GM12864 (cell line): ENCODE measurements at regions not wholly inside any gene's neighbourhood (a gene's known extent, or its start where the extent isn't known, plus 50 kb on each side); places are given as distances from the start of the nearest gene placed in this dataset.

ENCODE experiments used
- DNase-seq: peaks from one replicate; pipeline ENCODE4 v3.0.0-alpha.2; 2011; ENCODE audit warnings: low read depth
- H3K4me3 ChIP-seq: 2 replicates; pipeline ENCODE4 v1.5.1; 2011; ENCODE audit warnings: mild to moderate bottlenecking, low read depth, low read length, control low read depth
- CTCF ChIP-seq: IDR thresholded peaks from 2 replicates; pipeline ENCODE4 v1.5.1; 2011; ENCODE audit warnings: low read depth, mild to moderate bottlenecking, moderate library complexity, low read length, control low read depth, inconsistent platforms; ENCODE audit errors: missing control alignments

- TF ChIP-seq CTCF: no peak
- no peak for DNase-seq
- no peak overlapping the region for H3K4me3 ChIP-seq
Observed at GRCh38 chr9:12980085-12980851, 205.4 kb downstream of the LURAP1L start.

- no peak overlapping the region for H3K4me3 ChIP-seq
- DNase-seq: no peak
- TF ChIP-seq CTCF: no peak
Observed at GRCh38 chr9:12988258-12988657, 213.4 kb downstream of the LURAP1L start.

- DNase-seq: no peak
- H3K4me3 ChIP-seq: no peak overlapping the region
- no peak for TF ChIP-seq CTCF
Observed at GRCh38 chr9:12989669-12990068, 214.8 kb downstream of the LURAP1L start.

- H3K4me3 ChIP-seq: no peak overlapping the region
- no peak for DNase-seq
- no peak for TF ChIP-seq CTCF
Observed at GRCh38 chr9:12993466-12993865, 218.6 kb downstream of the LURAP1L start.

- no peak overlapping the region for H3K4me3 ChIP-seq
- no peak for TF ChIP-seq CTCF
- DNase-seq: no peak
Observed at GRCh38 chr9:12997009-12997408, 222.2 kb downstream of the LURAP1L start.

GRCh38 chr9:13001989-13002580 is 227.3 kb downstream of the LURAP1L start:
- TF ChIP-seq CTCF: no peak
- no peak for DNase-seq
- H3K4me3 ChIP-seq: no peak overlapping the region

- no peak for TF ChIP-seq CTCF
- no peak overlapping the region for H3K4me3 ChIP-seq
- DNase-seq: no peak
Observed at GRCh38 chr9:13002740-13003139, 227.9 kb downstream of the LURAP1L start.
